ENCODE measurements at regions not wholly inside any gene's neighbourhood (a gene's known extent, or its start where the extent isn't known, plus 50 kb on each side); places are given as distances from the start of the nearest gene placed in this dataset.
"Not testable (repeated sequence)": the region's sequence is repeated elsewhere in the genome, so short reads cannot be mapped to it uniquely, and the experiment has no call there.

DNA sequence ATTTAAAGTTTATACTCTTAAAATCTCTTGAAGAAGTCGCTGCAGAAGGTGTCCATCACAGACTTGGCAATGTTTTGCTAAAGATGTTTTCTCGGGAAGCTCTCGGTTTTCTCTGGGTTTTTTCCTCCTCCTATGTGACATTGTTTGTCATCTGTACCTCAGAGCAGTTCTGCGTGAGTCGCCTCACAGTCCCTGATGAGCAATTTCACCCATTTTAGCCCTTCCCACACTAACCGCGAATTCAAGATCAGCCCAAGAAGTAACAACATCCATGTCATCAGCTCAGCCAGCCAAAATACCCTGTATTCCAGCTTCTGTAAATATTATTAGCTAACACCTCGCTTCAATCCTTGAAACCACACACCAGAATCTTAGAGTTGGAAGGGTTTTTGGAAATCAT, 224.3 kb upstream of the SETMAR start:
- TF ChIP-seq, protein P1, sequence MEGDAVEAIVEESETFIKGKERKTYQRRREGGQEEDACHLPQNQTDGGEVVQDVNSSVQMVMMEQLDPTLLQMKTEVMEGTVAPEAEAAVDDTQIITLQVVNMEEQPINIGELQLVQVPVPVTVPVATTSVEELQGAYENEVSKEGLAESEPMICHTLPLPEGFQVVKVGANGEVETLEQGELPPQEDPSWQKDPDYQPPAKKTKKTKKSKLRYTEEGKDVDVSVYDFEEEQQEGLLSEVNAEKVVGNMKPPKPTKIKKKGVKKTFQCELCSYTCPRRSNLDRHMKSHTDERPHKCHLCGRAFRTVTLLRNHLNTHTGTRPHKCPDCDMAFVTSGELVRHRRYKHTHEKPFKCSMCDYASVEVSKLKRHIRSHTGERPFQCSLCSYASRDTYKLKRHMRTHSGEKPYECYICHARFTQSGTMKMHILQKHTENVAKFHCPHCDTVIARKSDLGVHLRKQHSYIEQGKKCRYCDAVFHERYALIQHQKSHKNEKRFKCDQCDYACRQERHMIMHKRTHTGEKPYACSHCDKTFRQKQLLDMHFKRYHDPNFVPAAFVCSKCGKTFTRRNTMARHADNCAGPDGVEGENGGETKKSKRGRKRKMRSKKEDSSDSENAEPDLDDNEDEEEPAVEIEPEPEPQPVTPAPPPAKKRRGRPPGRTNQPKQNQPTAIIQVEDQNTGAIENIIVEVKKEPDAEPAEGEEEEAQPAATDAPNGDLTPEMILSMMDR (IDR thresholded peaks at IDR 0.05; ENCODE audit: control insufficient read depth, extremely low read depth, insufficient read depth): no peak
- H3K4me3 ChIP-seq (ENCODE audit: low read depth, low read length): no peak overlapping the region
- no peak for DNase-seq (ENCODE audit: low read depth)

DNA sequence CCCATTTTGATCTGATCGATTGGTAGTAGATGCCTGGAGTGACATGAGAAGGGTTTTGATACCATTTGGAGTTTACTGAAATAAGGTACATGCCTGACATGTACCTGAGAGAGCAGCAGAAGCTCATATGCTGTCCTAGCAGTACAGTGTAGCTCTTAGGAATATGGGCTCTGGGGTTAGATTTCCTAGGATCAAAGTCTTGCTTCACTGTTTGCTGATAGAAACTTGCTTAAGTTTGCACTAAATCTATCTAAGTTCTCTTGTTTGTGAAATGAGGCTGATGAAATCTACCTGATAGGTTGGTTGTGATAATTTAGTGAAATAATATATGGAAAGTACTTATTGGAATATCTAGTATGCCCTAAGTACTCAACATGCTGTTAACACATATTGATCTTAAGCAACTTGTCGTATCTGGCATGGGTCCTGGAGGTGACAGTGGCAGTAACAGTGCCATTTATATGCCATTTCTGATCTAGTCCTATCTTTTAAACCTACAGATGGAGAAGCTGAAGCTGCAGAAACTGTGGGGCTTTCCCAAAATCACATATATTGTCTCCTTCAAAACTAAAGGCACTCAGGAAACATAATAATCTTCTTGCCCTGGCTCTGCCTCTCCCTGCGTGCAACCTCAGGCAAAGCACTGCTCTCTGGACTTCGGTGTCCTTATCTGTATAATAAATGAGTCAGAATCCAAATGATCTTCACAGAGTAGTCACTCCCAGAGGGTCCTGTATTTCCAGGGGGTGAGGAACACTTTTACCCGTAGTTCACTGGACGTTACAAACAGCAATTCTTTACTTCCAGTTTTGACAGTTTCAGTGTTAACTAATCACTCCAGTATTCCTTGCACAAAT, 223.6 kb upstream of the SETMAR start:
- TF ChIP-seq, protein P1 (IDR thresholded peaks at IDR 0.05; ENCODE audit: control insufficient read depth, extremely low read depth, insufficient read depth): no peak
- DNase-seq (ENCODE audit: low read depth): no peak
- no peak overlapping the region for H3K4me3 ChIP-seq (ENCODE audit: low read depth, low read length)

DNA sequence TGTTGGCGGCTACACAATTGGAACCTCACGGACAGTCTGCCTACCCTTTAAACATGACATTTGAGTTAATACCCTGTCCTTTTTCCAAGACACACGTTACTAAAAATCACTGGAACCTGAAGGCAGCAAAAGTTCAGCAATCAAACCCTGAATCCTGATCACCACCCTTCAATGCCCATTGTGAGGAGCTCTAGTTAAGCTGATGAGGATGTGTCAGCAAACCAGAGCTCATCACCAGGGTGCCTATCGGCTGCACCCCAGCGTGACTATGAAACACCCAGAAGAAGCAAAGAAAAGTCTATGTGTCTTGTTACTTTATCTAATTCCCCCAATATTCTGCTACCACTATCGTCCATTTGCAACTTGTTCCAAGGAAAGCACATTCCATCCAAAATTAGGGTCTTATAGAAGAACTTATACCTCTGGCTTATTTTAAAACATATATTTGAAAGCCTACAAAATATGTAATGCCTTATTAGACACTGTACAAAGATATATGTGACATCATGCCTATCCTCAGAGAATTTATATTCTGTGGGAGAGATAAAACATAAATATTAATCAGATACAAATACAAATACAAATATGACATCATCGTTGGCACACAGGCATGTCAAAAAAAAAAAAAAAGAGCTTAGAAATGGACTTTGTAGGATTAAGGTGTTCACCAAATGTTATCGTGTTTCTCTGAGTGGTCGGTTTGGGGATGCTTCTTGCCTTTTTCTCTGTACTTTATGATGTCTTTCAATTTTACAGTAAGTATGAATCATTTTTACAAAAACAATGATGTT, 219.7 kb upstream of the SETMAR start:
- no peak overlapping the region for H3K4me3 ChIP-seq (ENCODE audit: low read depth, low read length)
- TF ChIP-seq, protein P1 (IDR thresholded peaks at IDR 0.05; ENCODE audit: control insufficient read depth, extremely low read depth, insufficient read depth): peak; percentile 13; the same call in 1 of the 2 replicates
- no peak for DNase-seq (ENCODE audit: low read depth)

DNA sequence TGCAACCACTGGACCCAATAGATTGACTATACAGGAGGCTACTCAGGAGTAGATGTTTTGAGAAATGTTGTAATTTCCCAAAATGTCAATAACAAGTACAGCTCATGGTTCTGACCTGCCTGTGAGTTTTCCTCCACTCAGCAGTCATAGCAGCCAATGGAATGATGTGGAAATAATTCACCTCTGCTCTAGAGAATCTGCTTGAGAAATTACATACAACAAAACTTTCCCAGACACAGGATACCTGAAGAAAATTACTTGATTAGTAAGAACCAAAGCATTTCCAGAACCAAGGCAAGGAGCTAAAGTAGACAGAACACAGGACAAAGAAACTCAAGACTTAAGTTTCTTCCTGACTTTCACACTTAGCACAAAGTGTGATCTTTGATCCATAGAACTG, 218.9 kb upstream of the SETMAR start:
- TF ChIP-seq, protein P1 (IDR thresholded peaks at IDR 0.05; ENCODE audit: control insufficient read depth, extremely low read depth, insufficient read depth): no peak
- DNase-seq (ENCODE audit: low read depth): no peak
- H3K4me3 ChIP-seq (ENCODE audit: low read depth, low read length): no peak overlapping the region

DNA sequence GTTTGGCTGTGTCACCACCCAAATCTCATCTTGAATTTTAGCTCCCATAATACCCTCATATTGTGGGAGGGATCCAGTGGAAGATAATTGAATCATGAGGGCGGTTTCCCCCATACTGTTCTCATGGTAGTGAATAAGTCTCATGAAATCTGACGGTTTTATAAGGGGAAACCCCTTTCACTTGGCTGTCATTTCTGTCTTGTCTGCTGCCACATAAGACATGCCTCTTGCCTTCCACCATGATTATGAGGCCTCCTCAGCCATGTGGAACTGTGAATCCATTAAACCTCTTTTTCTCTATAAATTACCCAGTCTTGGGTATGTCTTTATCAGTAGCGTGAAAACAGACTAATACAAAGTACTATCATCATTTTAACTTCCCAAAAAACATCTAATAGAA, 216.5 kb upstream of the SETMAR start:
- DNase-seq (ENCODE audit: low read depth); H3K4me3 ChIP-seq (ENCODE audit: low read depth, low read length): not testable (repeated sequence)

DNA sequence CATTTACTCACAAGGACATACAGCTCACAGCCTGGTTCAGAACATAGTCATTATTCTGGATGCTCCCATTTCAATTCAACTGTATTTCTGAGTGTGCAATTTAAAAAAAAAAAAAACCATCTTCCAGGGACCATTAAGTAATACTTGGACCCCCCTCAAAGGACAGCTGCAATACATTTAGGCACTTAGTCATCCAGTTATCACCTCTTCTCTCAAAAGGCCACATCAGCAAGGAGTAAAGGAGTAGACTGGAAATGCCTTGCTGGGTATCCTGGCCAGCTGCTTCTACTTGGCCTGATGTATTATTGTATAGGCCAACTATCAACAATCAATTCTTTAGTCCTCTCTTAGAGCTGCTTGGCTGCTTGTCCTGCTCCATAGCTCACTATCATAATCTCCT, 211.4 kb upstream of the SETMAR start:
- no peak overlapping the region for H3K4me3 ChIP-seq (ENCODE audit: low read depth, low read length)
- DNase-seq (ENCODE audit: low read depth): no peak
- TF ChIP-seq, protein P1 (IDR thresholded peaks at IDR 0.05; ENCODE audit: control insufficient read depth, extremely low read depth, insufficient read depth): no peak

DNA sequence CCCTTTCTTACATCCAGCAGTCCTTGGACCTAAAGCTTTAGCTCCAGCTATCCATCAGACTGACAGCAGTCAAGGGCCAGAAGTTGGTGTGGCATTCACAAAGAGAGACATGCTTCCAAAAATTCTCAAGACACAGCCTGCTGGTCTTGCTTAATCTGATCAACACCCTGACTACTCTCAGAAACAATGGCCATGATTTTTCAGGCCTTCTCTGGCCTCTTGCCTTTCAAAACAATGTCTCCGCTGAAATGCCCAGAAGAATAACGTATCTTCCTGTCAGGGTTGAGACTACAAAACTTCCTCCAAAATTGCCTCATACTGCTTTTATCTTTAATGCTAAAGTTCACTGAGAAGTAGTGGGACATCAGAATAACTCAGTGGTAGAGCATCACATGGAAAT, 205.4 kb upstream of the SETMAR start:
- TF ChIP-seq, protein P1 (IDR thresholded peaks at IDR 0.05; ENCODE audit: control insufficient read depth, extremely low read depth, insufficient read depth): no peak
- no peak for DNase-seq (ENCODE audit: low read depth)
- no peak overlapping the region for H3K4me3 ChIP-seq (ENCODE audit: low read depth, low read length)
